Globus pallidus (tissue), 1 donor: ENCODE measurements at regions not wholly inside any gene's neighbourhood (a gene's known extent, or its start where the extent isn't known, plus 50 kb on each side); places are given as distances from the start of the nearest gene placed in this dataset.
"Not testable (repeated sequence)": the region's sequence is repeated elsewhere in the genome, so short reads cannot be mapped to it uniquely, and the experiment has no call there.

ENCODE experiments used
- DNase-seq: peaks from one replicate; pipeline ENCODE4 v3.0.0-alpha.2; 2015; ENCODE audit warnings: low spot score

DNA sequence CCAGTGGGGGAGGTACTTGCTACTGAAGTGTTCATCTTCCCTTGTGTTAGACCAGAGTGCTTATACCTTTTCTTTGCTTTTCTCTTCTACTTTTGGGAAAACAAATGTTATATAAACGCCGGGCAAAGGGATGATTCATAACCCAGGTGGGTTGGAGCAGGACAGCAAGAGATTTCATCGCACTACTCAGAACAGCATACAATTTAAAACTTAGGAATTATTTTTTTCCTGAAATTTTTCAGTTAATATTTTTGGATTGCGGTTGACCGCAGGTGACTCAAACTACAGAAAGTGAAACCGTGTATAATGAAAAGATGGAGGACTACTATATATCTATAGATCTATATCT lies 270.0 kb upstream of the RGMA start:
- DNase-seq, result no peak

DNA sequence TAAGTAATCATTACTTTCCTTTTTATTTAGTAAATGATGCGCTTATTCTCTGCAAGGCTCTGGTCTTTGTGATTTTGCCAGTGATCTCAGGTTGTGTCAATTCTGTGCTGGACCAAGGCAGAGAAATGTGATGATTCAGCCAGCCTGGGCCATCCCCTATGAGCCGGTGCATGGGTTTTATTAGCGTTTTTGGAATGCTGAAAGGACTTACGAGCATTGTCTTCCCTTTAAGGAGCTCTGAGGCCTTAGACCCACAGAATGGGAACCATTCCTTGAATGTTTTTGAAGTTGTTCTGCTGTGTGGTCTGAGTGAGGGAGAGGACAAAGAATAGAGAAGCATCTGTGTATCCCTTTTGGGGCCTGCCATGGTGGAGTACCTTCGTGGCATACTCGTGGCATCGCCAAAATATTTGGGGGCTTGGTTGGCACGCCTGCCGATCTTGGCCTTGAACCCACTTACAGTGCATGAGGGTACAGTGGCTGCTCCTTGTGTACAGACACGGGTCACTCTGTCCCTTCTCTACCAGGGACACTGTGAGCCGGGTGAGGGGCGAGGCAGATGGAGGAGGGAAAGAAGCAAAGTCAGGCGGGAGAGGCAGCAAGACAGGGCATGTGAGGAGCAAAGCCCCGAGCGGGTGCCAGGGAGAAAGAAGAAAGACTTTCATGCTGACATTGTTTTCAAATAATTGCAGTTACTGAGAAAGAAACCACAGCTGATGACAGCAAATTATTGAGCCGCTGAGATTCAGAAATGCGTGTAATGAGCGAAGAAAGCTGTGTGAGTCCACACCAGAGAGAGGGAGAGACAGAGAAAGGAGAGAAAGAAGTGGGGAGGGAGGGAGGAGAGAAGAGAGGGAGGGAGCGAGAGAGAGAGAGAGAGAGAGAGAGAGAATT lies 269.4 kb upstream of the RGMA start:
- no peak for DNase-seq

DNA sequence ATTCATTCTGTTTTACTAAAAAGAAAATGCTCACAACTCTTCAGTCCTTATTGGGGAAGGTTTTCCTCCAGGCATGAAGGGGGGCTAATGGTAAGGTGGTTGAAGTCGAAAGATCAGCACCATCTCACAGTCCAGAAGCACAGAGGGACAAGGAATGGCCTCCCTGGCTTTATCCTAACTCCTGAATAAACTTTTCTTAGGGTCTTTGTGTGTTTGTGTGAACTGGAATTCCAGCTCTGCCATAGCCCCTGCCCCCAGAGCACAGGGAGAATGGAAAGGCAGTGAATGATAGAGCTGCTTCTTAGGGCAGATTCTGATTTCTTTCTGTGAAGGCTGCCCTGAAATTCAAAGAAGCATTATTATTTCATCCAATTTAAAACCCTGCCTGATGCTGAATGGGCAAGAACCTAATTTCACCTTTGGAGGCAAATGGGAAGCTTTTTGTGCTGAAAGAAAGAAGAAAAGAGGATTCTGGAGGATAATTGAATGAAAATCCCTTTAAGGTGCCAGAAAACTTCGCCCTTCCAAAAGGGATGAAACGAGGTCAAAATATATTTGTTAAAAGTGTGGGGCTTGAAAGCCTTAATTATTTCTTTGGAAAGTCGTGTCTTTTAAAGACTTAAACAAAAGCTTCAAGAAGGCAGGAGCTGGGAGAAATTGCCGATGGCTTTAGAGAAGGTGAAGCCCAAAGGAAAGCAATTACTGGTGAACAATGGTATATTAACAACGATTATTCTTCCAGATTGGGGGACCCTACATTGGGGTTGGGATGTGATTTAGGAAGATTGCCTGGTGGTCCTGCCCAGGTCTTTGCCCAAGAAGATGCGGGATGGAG lies 259.9 kb upstream of the RGMA start:
- no peak for DNase-seq

DNA sequence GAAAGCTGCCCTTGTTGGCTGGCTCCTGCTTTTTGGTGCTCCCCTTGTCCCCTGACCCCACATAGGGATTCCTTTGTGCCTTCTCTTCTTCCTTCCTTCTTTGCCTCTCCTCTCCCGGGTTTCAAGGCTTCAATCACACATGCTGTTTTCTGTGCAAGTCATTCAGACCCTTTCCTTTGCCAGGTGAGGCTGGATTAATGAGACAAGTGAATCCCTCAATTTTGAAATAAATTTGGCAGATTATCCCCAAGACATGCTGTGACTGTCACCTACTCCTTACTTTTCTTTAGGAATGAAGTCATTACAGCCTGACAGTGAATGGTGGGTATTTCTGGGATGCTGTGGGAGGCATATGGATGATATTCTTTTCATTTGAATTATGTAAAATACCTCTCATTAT lies 259.0 kb upstream of the RGMA start:
- DNase-seq, result no peak

DNA sequence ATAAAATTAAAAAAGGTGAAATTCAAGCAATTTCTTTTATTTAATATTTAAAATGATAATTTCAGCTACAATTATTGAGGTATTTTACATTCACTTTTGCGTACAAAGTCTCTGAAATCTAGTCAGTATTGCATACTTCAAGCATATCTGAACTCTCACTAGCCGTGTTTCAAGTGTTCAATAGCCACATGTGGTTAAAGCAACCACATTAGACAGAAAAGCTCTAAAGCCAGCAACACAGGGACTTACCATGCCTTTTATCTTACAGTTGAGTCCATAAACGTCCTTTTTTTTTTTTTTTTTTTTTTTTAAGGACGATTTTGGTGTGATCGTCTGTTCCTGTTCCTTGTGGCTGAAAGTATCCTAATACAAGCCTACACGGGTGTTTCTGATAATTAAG lies 257.0 kb upstream of the RGMA start:
- no peak for DNase-seq

DNA sequence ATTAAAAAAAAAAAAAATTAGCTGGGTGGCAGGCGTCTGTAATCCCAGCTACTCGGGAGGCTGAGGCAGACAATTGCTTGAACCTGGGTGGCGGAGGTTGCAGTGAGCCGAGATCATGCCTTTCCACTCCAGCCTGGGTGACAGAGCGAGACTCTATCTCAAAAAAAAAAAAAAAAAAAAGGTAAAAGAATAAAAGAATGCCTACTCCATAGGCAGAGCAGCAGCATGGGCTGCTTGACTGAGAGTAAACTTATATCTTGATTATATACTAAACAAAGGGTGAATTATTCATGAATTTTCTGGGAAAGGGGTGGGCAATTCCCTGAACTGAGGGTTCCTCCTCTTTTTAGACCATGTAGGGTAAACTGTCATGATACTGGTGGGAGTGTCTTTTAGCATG lies 254.4 kb upstream of the RGMA start:
- not testable (repeated sequence) for DNase-seq

DNA sequence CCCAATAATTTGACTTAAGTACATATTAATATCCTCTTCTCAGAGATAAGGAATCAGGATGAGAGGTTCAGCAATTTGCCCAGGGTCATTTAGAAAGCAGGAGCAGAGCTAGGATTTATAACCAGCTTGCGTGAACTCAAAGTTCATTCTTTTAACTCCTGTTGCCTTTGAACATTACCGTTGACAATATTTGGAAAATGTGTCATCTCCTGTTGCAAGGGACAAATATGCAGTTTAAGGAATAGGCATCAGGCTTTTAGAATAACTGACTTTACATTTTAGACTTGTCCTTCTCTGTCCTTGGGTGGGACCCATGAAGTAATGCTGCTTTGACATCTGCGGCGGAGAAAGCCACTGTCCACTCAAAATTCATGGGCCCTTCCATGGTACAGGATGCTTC lies 252.2 kb upstream of the RGMA start:
- no peak for DNase-seq

DNA sequence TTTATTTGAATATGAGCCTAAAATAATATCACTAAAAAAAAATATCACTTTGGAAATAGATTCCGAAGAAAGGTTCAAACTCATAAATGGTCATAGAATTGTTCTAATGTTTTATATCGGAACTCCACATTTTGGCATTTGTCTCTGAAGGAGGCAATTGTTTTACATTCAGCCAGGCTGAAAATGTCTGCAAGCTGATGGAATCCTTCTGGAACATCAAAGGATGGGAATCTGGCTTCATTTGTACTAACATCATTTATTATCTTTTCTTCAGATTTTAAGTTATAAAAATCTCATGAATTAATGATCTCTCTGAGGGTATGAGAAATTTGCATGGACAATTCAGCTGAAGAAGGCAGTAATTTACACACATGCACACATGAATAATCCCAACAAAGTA lies 251.4 kb upstream of the RGMA start:
- no peak for DNase-seq

DNA sequence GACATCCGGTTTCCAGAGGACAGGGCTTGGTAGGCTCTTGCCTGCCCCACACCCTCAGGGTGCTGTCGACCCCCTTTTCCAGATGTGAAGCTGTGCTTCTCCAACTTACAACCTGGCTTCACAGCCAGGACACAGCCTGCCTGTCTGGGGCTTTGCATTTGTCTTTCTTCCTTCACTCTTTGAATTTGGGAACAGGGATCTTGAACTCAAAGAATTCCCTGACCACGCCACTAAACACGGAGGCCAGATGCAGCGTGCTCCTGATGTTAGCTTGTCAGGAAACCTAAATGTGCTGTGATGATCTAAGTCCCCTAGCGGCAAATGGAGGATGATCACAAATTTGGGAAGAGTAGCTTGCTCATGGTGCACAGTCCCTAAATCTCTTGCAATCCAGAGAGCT lies 244.8 kb upstream of the RGMA start:
- no peak for DNase-seq

DNA sequence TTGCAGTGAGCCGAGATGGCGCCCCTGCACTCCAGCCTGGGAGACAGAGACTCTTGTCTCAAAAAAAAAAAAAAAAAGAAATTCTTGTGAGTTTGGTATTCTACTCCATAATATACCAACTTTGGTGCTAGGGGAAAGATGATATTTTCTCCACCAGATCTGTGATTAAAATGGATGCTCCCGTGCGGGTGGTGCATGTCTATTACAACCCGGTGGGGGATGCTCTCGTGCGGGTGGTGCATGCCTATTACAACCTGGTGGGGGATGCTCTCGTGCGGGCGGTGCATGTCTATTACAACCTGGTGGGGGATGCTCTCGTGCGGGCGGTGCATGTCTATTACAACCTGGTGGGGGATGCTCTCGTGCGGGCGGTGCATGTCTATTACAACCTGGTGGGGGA lies 244.1 kb upstream of the RGMA start:
- DNase-seq, result not testable (repeated sequence)

DNA sequence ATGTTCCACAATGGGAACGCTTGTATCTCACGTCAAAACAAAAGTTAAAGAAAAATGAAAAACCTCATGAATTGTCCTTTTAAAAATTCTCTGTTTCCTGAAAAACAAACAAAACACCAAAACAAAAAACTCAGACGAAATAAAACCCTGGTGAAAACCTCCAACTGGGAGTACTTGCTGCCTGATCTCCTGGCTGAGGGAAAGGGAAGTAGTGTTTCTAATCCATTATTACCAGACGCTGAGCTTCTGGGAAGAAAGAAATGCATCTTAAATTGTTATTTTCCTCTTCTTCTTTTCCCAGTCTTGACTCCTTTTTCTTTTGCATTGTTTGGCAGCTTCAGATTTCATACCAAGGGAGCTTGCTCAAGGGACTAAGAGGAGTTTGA lies 243.2 kb upstream of the RGMA start:
- DNase-seq, result no peak

DNA sequence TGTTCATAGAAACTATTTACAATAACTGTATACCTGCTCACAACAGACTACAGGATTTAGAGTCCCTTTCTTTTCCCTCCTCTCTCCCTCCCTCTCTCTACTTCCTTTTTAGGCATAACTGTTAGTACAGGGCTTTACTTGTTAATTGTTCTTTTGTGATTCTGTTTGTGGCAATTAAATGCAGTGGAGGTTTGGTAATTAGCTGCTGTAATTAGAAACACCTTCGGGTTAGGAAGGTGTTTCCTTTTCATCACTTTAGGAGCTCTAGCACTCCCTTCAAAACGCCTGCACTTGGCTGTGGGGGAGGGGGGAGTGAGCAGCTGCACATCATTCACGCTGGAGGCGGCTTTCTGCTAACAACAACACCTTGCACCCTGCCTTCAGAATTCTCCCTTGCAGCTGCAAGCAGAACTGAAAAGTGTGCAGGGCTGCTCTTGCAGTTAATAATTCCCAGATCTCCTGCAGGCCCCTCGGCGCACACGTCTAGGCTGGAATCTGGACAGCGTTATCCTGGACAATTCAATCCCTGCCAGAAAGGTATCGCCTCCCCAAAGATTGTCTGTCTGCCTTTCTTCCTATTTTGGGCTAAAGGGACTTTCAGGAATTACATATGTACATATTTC lies 242.6 kb upstream of the RGMA start:
- no peak for DNase-seq

DNA sequence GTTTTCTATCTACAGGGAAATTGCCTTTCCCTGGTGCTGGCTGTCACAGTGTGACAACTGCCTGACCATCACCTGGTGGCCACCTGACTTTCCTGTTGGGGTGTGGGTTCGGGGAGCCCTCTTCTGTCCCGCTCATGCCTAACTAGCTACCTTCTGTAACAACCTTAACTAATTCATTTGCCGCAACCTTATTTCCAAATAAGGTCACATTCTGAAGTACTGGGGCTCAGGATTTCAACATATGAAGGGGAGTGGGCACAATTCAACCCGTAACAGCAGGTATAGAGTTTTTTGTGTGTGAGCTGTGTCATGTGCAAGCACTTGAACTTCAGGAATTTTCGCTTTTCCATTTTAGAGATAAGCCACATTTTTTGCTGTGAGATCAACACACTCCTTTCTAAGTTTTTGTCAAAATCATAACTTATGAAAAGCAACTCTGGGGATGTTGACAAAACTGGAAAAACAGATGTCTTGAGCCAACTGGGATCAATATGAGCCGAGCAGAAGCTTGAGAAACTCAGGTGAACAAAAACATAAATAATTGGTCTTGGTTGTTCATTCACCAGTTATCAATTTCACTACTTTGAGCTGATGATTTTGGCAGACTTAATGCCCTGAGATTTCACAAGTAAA lies 242.0 kb upstream of the RGMA start:
- no peak for DNase-seq

DNA sequence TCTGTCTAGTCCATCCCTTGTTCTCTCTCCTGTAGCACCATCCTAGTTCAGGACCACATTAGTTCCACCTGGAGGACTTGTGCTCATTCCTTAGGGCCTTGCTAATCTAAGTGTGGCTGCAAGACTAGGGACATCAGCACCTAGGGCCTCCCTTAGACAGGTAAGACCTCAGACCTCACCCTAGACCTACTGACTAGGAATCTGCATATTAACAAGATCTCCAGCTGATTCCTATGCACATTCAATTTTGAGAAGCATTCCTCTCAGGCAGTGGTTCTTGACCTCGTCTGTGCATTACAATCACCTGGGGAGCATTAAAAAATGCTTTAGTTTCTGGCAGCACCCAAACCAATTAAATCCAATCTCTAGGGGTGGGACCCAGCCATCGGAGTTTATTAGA lies 238.4 kb upstream of the RGMA start:
- DNase-seq, result no peak

DNA sequence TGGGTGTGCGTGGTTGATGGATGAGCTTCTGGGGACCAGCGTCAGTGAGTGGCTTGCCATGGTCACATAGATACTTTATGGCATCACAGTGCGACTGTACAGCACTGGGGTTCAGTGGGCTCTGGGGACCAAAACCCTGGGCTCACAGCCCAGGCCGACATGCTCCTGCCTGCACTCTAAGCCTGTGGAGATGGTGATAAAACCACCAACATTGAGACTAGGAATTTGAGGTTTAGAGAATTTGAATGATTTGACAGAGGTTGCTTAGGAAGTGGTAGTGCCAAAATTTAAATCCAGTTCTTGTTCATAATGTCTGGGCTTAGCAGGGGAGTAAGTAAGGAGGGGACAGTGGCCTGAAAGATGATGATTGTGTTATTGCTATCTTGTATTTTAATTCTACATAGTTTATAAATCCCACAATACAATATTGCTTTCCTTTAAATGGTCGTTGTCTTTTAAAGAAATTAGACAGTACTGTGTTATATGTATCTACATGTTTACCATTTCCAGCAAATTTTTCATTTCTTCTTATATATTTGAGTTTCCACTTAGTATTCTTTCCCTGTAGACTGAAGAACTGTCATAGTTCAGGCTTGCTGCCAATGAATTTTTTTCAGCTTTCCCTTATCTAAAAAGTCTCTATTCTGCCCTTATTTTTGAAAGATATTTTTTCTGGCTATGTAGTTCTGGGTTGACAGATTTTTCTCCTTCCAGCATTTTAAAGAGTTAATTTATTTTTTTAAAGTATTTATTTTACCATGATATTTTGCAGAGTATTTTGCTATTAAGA lies 235.4 kb upstream of the RGMA start:
- DNase-seq, result no peak

DNA sequence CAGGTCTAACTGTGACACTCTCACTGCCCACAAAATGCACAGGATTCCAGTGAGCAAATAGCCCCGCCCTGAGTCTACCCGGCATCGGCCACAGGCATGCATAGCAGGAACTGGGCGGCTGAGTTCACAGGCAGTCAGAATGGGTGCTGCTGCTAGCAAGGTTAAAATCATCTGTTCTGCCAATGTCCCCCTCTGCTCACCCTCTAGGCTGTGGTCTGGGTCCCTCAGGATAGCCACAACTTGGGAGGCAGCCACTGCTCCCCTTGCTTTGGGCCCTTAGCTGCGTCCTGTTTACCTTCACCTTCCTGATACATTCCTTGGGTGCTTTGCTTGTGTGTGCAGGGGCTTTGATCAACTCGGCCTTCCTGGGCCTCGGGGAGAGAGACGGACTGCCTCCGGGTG lies 232.9 kb upstream of the RGMA start:
- DNase-seq, result no peak

DNA sequence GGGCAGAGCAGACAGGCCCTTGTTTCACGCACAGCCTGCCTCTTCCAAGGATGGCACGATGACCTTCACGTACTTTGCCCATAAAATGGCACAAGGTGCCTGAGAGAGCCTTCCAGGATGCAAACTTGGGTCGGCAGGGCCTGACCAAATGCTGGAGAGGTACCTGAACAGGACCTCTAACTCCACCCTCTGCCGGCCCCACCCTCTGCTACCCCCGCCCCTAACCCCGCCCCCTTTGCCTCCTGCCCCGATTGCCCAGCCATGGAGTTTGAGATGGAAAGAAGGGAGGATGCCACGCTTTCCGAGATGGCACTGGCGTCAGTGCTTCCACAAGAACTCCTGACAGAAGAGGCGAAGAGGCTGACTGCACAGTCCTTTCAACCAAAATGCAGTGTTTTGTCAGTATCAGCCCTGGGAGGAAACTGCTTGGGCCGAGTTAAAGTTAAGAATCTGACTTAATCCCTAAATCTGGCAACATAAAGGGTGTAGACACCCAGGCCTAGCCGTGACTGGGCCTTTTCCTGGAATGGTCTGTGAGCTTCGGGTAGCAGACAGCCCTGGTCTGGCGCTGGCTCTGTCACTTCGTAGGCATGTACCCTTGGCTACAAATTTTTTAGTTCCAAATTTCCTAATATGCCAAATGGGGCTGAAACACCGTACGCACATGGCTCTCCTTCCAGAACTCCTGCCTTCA lies 230.3 kb upstream of the RGMA start:
- DNase-seq, result no peak

DNA sequence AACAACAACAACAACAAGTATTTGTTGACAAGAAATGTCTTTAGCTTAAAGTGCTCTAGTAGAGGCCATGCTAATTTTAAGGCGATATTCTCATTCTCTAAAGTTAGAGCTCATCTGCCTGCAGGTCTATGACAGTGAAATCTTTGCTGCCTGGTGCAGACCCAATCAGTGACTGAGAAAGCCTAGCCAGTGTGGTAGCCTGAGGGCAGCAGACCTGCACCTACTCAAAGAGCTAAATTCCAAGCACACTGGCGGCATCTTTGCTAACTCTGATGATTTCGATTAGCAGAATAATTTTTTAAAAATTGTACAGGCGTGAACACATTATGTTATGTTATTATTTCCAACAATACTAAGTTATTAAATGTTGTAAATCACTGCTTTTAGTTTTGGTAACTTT lies 228.8 kb upstream of the RGMA start:
- DNase-seq, result no peak

DNA sequence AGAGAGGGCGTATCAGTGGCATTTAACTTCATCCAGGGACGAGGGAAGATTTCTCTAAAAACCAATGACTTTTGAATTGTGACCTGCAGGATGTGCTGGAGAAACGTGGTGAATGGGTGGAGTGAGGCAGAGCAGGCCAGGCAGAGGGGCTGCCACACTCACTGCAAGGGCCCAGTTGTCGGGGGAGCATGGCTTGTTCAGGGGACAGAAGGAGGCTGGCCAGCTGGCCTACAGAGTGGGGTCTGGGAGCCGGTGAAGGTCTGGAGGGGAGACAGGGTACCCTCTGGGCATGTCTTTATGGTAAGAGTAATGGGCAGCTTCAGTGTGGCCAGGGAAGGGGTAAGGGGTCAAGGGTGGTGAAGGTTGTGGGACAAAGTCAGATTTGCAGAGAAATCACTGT lies 225.2 kb upstream of the RGMA start:
- no peak for DNase-seq

DNA sequence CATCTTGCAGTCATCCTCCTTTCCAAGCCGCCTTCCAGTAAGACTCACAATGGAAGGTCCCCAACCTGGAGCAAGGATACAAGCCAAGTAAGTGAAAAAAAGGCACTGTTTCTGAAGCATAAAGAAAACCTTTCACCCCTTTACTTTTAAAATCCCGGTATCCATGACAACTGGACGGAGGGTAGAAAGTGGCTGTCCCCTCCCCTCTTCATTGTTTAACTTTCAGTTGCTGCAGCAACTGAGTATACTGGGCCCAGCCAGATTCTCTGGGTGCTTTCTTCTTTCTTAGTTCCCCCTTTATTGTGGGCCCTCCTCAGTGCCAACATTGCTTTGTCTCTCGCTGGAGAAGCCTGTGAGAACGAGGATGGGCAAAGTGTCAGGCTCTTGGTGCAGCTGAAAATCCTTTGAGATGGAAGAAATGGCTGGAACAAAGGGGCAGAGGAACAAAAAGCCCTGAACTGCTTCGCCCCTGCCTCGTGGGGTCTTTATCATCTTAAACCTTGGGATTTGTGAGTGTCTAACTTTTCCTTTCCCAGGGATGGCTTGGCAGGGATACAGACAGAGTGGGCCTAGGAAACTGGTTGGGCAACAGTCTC lies 224.0 kb upstream of the RGMA start:
- peak; percentile 83 for DNase-seq

DNA sequence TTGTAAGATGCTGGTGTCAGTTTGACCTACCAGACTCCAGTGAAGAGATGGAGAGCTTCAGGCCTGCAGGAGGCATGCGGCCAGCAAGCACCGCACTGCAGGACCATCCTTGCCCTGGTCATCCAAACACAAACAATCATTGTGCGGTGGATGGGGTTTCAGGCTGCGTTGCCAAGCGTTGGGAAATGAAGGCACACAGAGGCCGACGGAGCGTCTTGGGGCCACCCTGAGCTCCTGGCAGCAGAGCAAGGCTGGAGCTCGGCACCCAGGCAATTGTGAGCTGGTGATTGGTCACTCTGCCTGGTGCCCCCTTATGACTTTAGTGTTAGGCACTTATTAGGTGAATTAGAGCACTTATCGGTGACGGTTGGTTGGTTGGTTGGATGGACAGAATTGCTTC lies 222.6 kb upstream of the RGMA start:
- no peak for DNase-seq
